GM18505 (cell line): ENCODE measurements at regions not wholly inside any gene's neighbourhood (a gene's known extent, or its start where the extent isn't known, plus 50 kb on each side); places are given as distances from the start of the nearest gene placed in this dataset.

ENCODE experiments used
- ATAC-seq: cut with Tn5 transposase; IDR thresholded peaks from one replicate; pipeline ENCODE4 v1.9.1; 2021; ENCODE audit not compliant: unreplicated experiment
- POLR2A ChIP-seq: IDR thresholded peaks from 4 replicates; pipeline ENCODE4 v1.6.1; 2011; ENCODE audit warnings: borderline replicate concordance; ENCODE audit not compliant: insufficient read depth, insufficient read length; ENCODE audit errors: extremely low read depth

DNA sequence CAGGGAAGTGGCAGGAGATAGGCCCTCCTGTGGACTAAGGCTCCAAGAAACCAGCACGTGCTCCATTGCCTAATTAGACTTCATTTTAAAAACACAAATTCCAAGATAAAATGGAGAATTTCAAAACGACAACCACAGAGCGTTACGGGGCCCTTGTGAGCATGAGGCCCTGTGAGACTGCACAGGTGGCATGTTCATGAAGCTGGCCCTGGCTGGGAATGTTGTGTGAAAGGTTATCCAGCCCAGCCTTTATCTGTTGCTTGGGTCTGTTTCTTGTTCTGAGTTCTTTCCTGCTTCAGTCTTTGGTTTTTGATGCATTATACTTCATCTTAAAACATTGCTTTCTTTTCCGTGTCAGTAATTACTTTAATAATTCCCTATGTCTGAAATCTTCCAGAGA is 99.0 kb downstream of the LACC1 start:
- no peak for TF ChIP-seq POLR2A

DNA sequence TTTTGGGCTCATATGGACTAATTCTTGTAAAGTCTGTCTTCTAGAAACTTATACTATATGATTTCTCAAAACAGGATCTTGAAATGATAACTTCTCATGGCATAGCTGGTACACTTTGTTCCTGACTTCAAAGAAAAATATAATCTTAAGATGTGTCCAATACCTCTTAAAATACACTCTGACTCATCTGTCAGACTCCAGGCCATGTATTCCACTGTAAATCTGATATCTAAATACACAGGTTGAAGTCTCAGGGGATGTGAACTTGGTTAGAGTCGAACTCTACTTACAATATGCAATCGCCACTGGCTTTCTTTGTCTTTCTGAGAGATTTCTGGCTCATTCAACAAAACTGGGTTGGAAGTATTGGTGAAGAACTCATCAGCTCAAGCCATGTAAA is 99.8 kb downstream of the LACC1 start:
- ATAC-seq = no peak
- no peak for TF ChIP-seq POLR2A

More for the DNA sequence above, 99.0 kb downstream of the LACC1 start:
- no peak for ATAC-seq

DNA sequence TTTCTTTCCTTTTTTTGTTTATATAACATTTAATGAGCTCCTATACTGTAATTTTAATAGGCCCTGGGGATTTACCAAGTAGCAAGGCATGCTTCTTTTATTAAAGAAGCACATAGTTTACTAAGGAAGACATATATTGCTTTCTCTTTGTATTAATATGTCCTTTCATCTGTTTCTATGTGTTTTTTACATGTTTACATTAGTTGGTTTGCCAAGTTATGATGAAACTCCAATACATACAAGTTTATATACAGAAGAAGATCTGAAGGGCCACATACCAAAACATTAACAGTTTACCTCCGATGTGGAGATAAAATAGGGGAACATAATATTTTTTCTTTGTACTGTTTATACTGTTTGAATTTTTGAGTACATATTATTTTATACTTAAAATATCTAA is 100.9 kb downstream of the LACC1 start:
- no peak for TF ChIP-seq POLR2A
- ATAC-seq = no peak

DNA sequence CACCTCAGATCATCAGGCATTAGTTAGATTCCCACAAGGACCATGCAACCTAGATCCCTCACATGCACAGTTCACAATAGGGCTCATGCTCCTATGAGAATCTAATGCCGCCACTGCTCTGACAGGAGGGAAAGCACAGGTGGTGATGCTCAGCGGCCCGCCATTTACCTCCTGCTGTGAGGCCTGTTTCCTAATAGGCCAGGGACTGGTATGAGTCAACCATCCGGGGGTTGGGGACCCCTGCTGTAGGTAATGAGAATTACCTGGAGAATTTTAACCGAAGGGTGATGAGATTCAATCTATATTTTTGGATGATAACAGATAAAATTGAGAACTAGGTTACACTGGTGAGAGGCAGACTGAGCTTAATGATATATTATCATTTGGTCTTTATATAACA is 101.4 kb downstream of the LACC1 start:
- TF ChIP-seq POLR2A = no peak
- ATAC-seq = no peak

DNA sequence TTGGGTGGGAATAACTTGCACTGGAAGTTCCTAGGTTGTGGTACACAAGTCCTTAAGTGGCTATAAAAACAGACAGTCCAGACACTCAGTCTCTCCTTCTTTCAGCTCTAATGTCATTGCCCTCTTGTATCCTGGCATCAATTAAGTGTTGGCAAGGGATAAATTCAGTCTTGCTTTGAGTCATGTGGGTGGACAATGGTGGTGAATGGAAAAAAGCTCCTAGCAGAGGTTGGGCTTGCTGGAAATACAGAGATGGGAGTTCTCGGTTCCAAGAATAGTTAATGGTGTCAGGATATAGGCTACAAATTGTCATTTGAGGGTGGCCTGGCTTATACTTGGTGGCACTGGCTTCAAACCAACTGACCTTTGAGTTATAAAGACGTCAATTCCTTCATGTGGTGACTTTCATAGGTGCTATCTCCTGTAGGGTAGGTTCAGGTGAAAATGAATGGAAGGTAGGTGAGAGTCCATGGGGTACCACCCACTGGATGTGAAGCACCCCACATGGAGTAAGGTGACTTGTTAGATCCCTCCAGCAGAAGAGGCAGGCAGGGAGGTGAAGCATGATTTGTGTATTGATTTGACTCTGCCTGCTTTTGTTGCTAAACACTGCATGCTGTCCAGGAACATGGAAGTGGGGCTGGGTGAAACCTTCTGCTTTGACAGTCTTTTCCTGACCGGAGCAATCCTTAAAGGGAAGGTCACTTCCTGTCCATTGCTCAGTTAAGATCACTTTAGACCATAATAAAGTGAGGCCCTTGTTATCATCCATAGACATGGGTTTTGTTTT is 102.0 kb downstream of the LACC1 start:
- no peak for ATAC-seq

DNA sequence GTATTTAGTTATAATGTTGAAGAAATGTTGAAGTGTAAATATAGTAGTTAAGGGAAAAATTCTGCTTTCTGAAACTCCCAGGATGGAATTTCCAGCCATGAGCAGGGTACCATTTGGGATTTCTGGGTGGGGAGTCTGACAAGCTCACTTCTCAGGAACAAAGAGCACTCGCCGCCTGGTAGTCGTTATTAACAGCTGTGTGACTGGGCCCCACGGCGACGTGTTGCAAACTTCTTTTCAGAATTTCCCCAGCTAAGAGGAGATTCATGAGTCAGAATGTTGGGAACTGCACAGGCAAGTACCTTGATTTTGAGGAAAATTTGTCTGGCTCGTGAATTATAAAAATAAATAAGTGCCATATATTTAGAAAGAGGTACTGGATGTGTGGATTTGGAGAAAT is 103.7 kb downstream of the LACC1 start:
- ATAC-seq = no peak
- TF ChIP-seq POLR2A = no peak

More for the DNA sequence above, 102.0 kb downstream of the LACC1 start:
- no peak for TF ChIP-seq POLR2A

DNA sequence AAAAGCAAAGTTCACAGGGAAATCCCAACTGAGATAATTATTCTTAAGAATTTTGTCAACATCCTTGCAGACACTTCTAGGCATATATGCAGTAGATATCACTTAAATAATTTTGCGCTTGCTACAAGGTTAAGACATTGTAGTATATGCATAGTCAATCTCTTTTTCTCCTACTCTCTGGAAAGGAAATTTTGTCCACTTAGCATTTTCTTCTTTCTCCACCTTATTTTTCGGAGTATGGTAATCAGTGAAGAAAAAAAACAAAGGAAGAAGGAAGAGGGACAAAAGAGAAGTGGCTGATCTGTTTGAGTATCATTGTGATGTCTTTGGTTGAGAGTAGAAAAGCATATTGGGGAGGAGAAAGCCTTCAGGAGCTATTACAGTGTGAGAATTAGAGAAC is 104.6 kb downstream of the LACC1 start:
- TF ChIP-seq POLR2A = no peak
- no peak for ATAC-seq

DNA sequence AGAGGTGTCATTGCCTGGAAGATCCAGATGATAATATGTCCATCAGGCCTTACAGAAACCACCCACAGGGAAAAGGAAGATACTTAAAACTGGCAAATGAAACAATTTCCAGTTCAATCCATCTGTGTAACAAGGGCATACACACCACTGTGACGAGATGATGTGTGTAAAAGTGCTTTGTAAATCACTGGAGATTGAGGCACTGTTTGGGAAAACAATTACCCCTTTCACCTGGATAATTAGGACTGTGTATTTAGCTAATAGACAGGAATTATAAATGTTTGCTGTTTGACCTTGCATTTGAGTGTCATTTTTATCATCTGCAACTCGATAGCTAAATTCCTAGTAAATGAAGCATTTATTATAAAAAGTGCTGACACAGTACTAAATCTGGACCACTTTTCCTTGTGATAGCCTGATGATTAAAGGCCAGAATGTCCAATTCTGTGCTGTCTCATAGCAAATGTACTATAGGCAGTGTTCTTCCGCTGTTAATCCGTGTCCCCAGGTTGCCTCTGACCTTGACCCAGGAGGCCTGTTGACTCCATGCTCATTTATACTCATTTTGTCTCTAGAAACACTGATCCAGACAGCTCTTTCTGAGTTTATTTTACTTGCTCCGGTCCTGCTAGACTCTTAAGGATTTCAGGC is 105.8 kb downstream of the LACC1 start:
- TF ChIP-seq POLR2A = no peak
- no peak for ATAC-seq

DNA sequence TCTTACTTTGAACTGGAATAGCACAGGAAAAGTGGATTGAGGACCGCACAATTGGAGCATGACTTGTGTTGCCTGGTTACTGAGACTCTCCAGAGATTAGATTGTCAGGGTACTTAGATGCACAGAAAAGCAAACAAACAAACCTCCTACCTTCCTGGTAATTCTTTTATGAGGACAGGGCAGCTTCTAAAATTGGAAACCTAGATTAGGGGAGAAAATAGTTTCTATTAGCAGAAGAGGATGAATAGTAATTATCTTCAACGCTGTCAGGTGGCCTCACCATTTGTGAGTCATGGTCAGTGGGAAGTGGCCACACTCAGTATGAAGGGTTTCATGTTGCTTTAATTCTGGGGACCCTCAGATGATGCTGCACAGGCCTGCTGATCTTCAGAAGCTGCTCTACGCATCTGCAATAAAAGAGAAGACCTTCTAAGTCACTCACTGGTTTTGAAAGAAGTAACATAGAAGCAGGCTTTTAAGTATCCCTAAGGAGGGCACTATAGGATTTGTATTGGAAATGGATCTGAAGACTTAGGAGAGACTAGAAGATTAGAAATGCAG is 106.8 kb downstream of the LACC1 start:
- no peak for ATAC-seq
- TF ChIP-seq POLR2A = no peak

DNA sequence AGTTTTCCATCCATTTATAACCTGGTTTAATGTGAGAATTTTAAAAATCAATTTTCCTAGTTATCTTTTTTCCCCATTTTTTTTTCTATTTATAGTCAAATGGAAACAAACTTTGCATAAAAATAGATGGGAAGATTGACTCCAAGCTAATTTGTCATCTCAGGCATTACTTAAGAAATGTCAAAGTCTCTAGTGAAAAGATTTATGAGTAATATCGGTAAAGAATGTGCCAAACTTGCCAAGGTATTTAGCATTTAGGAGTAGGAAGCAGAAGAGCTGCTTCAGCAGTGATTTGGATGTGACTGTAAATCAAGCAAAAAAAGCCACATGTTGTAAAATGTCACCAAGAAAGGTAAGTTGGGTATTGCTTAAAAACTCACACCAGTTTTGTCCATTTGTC is 108.6 kb downstream of the LACC1 start:
- TF ChIP-seq POLR2A = no peak
- no peak for ATAC-seq

DNA sequence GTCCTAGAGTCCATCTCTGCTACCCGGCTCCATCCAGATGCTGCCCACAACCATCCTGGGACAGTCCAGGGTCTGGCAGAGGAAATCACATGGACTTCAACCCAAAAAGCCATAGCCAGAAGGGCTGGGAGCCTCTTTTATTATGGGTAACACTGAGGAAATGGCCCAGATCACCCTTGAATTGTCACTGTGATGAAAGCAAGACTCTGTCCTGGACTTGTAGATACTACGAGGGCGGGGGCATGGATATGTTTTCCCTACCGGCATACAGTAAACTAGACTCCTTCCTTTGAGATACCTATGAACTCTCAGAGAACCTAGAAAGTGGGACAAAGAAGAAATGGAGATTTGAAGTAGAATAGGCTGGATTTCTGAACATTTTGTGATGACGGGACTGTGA is 110.3 kb downstream of the LACC1 start:
- TF ChIP-seq POLR2A = no peak
- no peak for ATAC-seq

DNA sequence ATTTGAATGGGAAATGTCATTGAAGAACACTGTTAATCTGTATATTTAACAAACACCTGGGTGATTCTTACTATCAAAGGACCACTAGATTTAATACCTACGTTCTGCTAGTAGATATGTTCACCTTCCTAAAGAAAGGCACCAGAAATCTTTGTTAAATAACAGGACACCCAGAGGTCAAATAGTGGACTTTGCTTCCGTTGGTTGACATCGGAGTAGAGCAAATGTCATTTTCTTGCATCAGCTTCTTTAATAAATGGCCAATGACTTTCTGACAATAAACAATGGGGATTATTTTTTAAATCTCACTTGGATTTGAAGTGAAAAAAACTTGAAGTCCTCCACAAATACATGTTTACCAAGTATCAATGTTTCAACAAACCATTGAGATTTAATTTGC is 111.1 kb downstream of the LACC1 start:
- no peak for TF ChIP-seq POLR2A

DNA sequence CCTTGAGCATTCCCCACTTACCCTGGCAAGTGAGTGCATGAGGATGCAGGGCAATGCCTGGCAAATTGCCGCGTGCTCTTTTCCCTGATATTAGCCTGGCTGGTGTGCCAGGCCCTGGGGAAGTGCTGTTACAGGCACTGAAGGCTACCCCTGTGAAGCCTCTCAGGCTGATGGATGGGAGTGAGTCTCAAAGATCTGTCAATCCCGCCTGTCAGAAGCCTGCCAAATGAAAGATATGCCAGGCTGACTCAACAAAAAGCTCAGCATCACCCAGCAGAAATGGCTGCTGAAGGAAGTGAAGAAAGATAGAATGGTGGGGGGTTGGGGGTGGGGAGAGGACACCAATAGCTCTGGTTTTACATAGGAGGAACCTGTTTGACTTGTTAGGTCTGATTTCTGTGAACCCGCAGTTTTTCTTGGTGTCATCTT is 112.1 kb downstream of the LACC1 start:
- no peak for TF ChIP-seq POLR2A
- no peak for ATAC-seq

More for the DNA sequence above, 111.1 kb downstream of the LACC1 start:
- no peak for ATAC-seq

DNA sequence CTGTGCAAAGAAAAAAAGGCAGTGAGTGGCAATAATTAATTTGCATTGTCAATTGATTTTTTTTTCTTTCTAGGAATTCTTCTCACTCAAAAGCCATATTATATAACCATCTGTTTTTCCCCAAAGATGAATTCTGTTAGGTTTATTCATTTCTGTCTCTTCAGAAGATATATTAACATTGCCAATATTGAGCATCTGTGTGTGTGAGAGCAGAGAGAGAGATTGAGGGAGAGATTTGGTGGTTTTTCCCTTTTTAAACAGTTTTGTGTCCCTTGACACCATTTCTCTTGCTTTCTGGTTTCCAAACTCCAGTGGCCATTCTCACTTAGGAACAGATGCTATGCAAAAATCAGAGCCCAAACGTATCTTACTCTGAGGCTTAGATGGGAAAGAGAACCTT is 112.5 kb downstream of the LACC1 start:
- no peak for TF ChIP-seq POLR2A
- ATAC-seq = no peak
